ENCODE measurements at regions not wholly inside any gene's neighbourhood (a gene's known extent, or its start where the extent isn't known, plus 50 kb on each side); places are given as distances from the start of the nearest gene placed in this dataset.

DNA sequence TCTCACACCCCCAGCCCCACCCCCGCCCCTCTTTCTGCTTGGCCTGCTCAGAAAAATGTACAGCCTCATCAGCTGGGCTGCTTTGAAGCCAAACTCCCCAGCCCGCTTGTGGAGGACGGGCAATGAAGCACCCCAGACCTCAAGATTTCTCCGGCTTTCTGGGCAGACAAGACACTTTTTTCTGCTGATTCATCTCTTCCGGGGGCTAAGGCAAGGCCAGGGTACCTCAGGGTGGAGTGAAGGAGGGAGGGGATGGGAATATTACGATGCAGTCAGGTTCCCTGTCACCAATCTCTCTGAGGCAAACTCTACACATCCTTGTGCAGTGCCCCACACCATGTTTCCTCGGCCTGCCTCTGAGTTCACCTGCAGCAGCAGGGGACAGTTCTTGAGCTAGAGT lies 66.9 kb upstream of the ATP6AP2 start (continued):
- TF ChIP-seq, protein P1, sequence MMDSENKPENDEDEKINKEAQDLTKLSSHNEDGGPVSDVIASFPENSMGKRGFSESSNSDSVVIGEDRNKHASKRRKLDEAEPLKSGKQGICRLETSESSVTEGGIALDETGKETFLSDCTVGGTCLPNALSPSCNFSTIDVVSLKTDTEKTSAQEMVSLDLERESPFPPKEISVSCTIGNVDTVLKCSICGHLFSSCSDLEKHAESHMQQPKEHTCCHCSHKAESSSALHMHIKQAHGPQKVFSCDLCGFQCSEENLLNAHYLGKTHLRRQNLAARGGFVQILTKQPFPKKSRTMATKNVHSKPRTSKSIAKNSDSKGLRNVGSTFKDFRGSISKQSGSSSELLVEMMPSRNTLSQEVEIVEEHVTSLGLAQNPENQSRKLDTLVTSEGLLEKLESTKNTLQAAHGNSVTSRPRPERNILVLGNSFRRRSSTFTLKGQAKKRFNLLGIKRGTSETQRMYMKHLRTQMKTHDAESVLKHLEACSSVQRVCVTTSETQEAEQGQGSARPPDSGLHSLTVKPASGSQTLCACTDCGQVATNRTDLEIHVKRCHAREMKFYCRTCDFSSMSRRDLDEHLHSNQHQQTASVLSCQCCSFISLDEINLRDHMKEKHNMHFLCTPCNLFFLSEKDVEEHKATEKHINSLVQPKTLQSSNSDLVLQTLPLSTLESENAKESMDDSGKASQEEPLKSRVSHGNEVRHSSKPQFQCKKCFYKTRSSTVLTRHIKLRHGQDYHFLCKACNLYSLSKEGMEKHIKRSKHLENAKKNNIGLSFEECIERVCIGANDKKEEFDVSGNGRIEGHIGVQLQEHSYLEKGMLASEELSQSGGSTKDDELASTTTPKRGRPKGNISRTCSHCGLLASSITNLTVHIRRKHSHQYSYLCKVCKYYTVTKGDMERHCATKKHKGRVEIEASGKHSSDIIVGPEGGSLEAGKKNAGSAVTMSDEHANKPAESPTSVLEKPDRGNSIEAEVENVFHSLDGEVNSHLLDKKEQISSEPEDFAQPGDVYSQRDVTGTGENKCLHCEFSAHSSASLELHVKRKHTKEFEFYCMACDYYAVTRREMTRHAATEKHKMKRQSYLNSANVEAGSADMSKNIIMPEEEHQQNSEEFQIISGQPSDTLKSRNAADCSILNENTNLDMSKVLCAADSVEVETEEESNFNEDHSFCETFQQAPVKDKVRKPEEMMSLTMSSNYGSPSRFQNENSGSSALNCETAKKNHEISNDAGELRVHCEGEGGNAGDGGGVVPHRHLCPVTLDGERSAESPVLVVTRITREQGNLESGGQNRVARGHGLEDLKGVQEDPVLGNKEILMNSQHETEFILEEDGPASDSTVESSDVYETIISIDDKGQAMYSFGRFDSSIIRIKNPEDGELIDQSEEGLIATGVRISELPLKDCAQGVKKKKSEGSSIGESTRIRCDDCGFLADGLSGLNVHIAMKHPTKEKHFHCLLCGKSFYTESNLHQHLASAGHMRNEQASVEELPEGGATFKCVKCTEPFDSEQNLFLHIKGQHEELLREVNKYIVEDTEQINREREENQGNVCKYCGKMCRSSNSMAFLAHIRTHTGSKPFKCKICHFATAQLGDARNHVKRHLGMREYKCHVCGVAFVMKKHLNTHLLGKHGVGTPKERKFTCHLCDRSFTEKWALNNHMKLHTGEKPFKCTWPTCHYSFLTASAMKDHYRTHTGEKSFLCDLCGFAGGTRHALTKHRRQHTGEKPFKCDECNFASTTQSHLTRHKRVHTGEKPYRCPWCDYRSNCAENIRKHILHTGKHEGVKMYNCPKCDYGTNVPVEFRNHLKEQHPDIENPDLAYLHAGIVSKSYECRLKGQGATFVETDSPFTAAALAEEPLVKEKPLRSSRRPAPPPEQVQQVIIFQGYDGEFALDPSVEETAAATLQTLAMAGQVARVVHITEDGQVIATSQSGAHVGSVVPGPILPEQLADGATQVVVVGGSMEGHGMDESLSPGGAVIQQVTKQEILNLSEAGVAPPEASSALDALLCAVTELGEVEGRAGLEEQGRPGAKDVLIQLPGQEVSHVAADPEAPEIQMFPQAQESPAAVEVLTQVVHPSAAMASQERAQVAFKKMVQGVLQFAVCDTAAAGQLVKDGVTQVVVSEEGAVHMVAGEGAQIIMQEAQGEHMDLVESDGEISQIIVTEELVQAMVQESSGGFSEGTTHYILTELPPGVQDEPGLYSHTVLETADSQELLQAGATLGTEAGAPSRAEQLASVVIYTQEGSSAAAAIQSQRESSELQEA (CRISPR knock-in tag; IDR thresholded peaks at IDR 0.05; ENCODE audit: not compliant biosample characterization), result no peak
- TF ChIP-seq, protein P2, sequence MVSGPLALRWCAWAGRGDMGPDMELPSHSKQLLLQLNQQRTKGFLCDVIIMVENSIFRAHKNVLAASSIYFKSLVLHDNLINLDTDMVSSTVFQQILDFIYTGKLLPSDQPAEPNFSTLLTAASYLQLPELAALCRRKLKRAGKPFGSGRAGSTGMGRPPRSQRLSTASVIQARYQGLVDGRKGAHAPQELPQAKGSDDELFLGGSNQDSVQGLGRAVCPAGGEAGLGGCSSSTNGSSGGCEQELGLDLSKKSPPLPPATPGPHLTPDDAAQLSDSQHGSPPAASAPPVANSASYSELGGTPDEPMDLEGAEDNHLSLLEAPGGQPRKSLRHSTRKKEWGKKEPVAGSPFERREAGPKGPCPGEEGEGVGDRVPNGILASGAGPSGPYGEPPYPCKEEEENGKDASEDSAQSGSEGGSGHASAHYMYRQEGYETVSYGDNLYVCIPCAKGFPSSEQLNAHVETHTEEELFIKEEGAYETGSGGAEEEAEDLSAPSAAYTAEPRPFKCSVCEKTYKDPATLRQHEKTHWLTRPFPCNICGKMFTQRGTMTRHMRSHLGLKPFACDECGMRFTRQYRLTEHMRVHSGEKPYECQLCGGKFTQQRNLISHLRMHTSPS (CRISPR knock-in tag; IDR thresholded peaks at IDR 0.05; ENCODE audit: low read depth), result no peak

All from HepG2 (cell line).